LNCAP (cell line): ENCODE measurements at regions not wholly inside any gene's neighbourhood (a gene's known extent, or its start where the extent isn't known, plus 50 kb on each side); places are given as distances from the start of the nearest gene placed in this dataset.

Experiments used
- TF ChIP-seq, protein P1 (sequence below): fragments of 450-650 bp; IDR thresholded peaks from 2 replicates; pipeline ENCODE4 v1.5.1; 2017; ENCODE audit warnings: mild to moderate bottlenecking

DNA sequence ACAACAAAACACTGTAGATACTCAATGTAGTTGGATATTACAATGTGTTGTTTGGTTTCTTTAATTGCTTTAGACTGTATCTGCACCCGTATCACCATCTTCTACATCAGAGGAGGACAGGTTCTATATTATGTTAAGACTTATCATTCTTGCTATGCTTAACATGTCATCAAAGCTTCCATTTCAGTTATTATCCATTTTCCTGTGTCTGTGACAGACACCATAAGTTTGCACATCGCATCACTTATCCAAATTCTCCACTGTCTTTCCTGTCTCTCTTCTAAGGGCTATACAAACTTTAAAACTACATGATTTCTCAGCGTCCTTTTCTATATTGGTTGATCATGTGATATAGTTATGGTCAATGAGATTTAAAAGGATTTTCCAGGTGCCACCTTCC lies 719.0 kb downstream of the TBC1D32 start:
- TF ChIP-seq, protein P1, sequence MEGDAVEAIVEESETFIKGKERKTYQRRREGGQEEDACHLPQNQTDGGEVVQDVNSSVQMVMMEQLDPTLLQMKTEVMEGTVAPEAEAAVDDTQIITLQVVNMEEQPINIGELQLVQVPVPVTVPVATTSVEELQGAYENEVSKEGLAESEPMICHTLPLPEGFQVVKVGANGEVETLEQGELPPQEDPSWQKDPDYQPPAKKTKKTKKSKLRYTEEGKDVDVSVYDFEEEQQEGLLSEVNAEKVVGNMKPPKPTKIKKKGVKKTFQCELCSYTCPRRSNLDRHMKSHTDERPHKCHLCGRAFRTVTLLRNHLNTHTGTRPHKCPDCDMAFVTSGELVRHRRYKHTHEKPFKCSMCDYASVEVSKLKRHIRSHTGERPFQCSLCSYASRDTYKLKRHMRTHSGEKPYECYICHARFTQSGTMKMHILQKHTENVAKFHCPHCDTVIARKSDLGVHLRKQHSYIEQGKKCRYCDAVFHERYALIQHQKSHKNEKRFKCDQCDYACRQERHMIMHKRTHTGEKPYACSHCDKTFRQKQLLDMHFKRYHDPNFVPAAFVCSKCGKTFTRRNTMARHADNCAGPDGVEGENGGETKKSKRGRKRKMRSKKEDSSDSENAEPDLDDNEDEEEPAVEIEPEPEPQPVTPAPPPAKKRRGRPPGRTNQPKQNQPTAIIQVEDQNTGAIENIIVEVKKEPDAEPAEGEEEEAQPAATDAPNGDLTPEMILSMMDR: no peak

DNA sequence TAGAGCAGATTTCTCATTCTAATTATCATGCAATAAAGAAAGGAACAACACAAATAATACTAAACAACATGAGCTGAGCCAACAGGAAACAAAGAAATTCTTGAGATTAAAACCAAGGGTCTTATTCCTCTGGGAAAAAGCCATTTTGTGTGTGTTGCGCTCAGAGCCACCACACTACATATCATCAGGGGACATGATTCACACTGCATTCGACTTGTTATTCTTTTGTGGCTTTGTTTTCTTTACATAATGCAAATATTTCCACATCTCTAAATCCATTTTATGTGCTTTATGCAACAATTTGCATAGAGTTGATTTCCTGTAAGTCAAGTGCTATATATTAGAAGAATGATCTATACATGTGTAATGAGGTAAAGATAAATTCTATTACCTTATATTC lies 719.6 kb downstream of the TBC1D32 start:
- TF ChIP-seq, protein P1: no peak

DNA sequence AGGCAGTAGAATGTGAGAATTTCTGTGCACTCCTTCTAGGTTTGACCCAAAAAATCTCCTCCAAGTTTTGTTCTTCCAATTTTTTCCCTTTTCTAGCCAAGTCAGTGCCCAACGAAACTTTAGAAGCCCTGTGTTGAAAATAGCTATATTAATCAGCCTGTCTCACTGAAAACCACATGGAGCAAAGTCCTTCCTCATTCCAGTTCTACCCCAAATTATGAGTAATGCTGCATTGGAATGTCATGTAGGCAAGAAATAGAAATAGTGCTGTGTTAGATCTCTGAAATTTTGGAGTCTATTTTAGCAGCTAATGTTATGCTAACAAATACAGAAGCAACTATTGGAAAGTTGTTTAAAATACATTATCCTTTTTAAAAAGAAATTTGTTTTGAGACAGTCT lies 725.5 kb downstream of the TBC1D32 start:
- TF ChIP-seq, protein P1: no peak

DNA sequence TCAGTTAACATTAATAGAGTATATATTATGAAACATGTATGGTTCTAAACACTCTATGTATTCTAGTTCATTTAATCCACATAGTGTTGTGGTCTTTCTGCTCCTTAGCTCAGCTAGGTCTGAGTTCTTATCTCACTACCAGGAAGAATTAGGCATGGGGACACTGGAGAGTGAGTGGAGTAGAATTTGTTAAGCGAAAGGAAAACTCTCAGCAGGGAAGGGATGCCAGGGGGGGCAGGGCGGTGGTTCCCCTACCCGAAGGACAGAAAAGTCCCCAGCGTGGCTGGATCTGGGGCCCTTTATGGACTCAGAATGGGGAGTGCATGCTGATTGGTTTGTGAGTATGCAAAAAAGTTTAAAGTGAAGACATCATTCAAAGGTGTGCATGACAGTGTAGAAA lies 727.5 kb downstream of the TBC1D32 start:
- TF ChIP-seq, protein P1: no peak

DNA sequence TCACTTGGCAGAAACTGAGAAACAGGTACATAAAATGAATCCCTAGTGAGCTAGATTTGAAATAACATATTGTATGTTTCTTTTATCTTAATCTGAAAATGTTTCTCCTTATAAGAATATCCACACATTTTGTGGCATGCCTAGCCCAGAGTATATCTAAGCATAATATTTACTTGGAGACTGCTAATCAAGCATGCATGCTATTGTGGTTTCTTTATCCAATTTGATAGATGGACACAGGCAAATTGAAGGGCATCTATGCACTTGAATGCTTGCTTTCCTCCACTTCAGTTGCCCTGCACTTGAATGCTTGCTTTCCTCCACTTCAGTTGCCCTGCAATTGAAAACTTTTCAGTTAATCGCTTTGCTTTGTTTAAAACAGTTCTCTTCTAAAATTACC lies 729.8 kb downstream of the TBC1D32 start:
- TF ChIP-seq, protein P1: no peak

DNA sequence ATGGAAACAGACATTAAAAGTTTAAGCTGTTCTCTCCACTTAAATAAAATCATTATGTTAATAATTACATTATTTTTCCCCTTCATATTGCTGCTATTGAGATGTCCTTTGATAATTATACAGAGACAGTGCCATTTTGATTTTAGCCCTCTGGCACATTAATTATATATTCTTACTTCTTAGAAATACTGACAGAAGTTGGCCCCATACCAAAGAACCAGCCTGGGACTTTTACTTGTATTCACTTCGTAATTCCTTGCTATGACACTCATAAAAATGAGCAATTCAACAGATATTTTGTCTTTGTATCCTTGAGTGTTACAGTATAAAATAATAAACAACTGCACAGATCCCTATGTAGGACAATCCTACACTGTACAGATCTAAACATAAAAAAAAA lies 743.7 kb downstream of the TBC1D32 start:
- TF ChIP-seq, protein P1: no peak

DNA sequence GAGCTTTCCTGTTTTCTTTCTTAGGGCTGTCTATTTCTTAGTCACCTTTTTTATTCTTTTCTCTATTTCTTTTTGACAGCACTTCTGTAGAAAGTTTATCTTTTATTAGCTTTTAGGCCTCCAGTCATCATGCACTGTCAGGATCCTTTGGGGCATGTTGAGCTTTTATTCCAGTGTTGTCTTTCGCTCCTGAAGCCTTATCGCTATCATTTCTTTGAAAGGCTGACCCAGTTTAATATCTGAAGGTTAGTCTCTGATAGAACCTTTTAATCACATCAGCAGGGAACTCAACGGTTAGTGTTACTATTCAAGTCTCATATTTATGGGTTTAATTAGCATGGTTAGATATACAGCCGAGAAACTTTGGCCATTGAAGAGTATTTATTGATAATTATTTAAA lies 745.9 kb downstream of the TBC1D32 start:
- TF ChIP-seq, protein P1: no peak

DNA sequence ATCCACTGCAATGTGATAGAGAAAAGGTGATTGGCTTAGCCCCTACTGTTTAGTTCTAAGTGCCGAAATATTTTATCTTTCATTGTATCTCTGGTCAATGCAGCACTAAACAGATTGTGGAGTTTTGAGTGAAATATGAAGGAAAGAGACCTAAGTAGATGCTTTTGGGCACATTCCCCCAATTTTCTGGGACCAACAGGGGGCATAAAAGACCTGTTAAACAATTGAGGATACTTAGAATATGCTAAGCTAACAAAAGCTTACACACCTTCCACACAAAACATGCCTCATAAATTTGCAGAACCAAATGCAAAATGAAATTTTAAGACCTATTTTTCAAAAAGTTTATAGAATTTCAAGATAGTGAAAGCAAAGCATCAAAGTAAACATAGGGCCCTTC lies 746.9 kb downstream of the TBC1D32 start:
- TF ChIP-seq, protein P1: no peak
